DMS153 treated with DMSO at 0.1 percent for 48 hours (cell line): ENCODE measurements at regions not wholly inside any gene's neighbourhood (a gene's known extent, or its start where the extent isn't known, plus 50 kb on each side); places are given as distances from the start of the nearest gene placed in this dataset.
"Not testable (repeated sequence)": the region's sequence is repeated elsewhere in the genome, so short reads cannot be mapped to it uniquely, and the experiment has no call there.

Experiments used
- DNase-seq: peaks from one replicate; lab custom pipeline; 2025; ENCODE audit not compliant: unreplicated experiment; lab: John Stamatoyannopoulos, UW

GRCh38 chr18:38301621-38302020 is 736.0 kb upstream of the CELF4 start:
- no peak for DNase-seq

DNA sequence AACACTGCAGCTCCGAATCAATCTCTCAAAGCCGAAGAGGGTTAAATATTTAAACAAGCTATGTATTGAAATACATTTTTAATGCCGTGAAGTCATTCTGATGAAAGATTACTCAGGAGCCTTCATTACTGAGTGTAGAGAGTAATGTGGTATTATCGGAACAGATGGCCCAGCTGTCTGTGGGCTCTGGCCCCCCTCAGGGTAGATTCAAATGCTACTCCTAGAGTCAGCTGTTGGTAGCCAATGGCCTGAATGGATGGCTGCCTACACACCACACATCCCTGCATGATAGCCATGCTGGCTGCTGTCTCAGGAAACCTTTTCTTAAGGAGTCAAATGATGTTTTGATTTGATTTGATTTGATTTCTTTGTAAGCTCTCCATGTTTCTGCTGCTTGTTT is 732.3 kb upstream of the CELF4 start:
- no peak for DNase-seq

DNA sequence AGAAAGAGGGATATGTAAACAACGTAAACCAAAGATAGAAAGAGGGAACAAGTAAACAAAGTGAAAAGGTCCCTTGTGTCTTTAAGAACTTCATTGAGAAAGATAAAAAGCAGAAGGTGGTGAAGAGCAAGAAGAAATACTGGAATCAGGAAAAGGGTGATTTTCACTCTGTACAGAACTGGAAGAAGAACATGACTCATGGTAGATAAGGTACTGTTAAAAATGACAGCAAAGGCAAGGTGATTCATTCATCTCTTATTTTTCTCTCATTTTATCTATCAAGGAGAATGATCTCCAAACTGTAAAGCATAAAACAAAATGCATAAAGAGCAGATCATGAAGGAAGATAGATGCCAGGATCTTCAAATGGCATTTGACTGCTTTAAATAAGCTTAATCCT is 724.6 kb upstream of the CELF4 start:
- no peak for DNase-seq

GRCh38 chr18:38284972-38285371 is 719.4 kb upstream of the CELF4 start:
- no peak for DNase-seq

GRCh38 chr18:38263066-38263465 is 697.5 kb upstream of the CELF4 start:
- no peak for DNase-seq

DNA sequence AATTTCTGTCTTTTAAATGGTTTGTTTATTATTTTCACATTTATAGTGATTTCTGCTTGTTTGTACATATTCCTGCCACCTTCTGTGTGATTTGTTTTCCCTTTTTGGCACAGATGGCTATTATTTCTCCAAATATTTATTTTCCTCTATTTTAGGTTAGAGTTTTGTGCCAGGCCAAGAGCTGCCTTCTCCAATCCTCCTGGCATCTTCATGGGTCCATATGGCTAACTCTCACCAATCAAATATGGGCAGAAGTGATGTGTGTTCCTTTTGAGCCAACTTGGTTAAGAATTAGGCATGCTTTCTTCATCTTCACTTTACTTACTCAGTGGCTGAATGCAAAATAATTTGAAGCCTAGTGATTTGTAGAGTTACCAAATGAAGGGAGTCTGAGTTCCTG is 697.1 kb upstream of the CELF4 start:
- DNase-seq, result no peak

GRCh38 chr18:38257661-38258060 is 692.1 kb upstream of the CELF4 start:
- peak; percentile 23 for DNase-seq

- peak; percentile 58 for DNase-seq
Observed at GRCh38 chr18:38256366-38256765, 690.8 kb upstream of the CELF4 start.

DNA sequence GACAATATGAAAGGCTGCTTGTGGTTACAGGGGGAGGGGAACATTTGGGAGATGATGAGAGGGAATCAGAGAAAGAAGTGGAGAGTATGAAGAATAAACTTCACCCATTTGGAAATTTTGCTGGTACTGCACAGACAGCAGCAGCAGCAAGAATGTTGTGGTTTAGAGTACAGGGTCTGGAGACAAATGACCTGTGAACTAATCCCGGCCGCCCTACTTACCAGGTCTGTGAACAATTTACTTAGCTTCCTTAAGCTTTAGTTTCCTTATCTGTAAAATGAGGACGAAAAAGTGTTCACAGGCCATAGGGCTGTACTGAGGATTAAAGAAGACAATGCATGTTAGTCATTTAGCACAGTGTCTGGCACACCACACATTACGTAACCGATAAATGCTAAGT is 685.4 kb upstream of the CELF4 start:
- DNase-seq, result no peak

DNA sequence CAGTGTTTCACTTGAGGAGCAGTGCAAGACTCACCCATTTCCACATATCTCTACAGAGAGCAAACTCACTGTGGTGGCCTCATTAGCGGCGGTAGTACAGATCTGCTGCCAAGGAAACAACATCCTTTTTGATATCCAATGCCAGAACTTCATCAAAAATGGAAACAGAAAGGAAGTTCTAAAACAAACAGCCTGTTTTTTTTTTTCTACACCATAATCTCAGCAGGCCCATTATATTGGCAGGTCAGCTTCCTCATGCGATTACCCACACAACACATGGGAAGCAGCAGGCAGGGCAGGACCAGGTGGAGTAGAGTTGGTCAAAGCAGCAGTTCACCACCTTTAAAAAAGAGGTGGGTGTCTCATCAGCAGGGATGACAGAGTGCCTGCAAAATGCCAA is 678.9 kb upstream of the CELF4 start:
- DNase-seq, result no peak

GRCh38 chr18:38243291-38243690 is 677.7 kb upstream of the CELF4 start:
- DNase-seq, result no peak

- DNase-seq, result no peak
Observed at GRCh38 chr18:38241736-38242135, 676.1 kb upstream of the CELF4 start.

- DNase-seq, result no peak
Observed at GRCh38 chr18:38241216-38241615, 675.6 kb upstream of the CELF4 start.

DNA sequence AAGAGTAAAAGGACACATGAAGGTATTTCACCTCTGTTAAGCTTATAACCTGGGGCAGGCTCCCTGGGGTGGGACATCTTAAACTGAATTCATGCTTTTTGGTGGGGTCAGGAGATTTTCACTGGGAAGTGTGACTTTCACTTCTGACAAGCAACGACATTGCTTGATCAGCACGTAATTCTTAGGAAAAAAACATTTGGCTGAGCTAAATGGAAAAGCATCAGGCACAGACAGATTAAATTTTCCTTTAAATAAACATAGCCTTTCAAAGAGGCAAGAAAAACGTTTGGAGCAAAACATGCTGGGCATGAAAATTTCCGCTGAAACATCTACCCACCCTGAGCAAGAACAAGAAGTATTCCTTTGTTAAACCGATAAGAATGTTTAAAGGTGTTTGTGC is 674.0 kb upstream of the CELF4 start:
- DNase-seq, result no peak

DNA sequence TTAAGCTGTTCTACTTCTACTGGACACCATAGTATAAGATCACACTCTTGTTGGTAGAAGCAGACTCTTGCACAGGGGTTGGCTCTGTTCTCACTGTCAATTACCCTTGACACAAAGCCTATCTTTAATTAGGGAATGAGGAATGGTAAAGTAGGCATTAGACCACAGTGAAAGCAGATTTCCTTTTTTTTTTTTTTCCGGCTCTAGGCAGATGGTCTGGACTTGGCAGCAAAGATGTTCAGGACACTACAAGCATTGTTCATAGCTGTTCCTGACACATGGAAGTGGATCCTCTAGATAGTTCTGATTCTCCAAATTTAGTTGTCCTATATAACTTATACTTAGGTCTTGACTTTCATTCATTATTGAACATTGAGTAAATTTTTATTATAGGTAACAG is 672.2 kb upstream of the CELF4 start:
- DNase-seq, result no peak

DNA sequence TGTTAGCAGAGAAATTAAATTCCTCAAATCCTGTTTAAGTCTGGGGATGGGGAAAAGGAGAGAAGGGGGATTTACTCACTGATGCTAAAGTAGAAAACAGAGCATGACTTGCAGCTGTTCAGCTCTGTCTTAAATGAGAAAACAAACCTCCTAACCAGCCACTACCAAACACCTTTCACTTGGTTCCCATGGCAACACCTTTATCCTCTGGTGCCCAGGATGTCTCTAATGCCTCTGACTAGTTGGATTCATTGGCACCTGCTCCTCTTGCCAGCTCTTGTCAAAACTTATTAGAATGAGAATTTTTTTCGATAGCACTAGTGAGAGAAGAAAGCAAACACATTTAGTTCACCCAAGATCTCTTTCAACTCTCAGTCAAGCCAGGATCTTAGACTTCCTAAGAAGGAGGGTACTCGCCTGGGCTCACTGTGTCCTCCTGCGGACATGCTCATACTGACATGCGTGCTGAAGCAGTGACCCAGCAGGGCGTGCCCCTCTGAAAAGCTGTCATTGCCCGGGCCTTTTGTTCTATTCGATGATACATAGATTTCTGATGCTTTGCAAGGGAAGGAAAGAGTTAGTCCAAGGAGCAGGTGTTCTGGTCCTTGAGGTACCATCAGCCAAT is 656.0 kb upstream of the CELF4 start:
- DNase-seq, result no peak

DNA sequence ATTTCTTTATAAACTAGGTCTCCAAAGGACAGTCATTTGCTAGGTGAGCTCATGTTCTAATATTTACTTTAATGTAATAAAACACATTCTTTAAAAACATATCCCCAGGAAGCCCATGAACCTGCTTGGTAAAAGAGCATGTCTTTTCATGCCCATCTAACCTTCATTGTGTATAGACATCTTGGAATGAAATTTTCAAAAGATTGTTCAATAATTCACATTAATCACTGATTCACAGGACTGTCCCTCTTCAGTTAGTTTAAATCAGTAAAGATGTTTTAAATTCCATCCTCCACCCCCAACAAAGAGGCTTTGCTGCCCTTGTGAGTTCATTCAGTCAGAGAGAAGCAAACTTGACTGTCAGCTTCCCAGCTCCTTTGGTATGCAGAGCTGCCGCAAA is 633.4 kb upstream of the CELF4 start:
- no peak for DNase-seq

DNA sequence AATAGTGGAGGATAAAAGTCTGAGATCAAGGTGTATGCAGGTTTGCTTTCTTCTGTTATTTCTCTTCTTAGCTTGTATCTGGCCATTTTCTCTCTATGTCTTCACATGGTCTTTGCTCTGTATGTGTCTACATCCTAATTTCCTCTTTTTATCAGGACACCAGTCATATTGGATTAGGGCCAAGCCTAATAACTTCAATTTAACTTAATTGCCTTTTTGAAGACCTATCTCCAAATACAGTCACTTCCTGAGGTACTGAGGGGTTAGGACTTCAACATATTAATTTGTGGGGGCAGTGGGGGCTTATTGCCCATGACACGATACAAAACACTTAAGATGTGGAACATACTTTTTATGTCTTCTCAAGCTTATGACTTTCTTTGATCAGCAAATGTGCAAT is 632.9 kb upstream of the CELF4 start:
- DNase-seq, result no peak

DNA sequence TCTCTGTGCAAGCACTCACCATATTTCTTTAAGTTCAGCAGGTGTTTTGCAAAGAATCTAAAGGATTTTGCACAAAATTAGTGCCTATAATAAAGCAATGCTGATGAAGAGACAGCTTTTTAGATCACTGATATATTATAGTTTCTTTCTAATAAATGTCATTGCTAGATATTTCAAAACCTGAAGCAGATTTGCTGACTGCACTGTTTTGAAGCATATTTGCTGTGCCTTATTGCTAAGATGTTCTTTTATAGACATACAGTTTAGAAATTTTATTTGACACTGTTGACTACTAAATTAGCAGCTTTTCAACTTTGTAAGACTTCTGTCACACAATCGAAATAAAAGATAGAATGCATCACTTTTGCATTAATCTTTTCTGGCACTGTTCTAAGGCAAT is 620.9 kb upstream of the CELF4 start:
- DNase-seq, result no peak

DNA sequence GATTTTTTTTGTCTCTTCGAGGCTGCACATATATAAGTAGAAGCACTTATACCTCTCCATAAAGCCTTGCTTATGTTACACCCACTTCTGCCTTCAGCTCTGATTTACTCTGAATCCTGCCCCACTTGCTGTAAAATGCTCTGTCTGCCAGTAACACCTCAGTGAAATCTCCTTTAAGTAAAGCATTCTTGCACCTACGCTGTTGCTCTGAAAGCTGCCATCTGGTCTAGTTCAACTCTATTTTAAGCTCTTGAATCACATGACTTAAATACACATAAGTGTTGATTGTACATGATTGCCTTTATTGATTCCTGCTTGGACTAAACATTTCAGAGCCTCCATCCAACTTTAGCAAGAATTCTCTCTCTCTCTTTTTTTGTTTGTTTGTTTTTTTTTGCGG is 609.0 kb upstream of the CELF4 start:
- DNase-seq, result peak; percentile 25

DNA sequence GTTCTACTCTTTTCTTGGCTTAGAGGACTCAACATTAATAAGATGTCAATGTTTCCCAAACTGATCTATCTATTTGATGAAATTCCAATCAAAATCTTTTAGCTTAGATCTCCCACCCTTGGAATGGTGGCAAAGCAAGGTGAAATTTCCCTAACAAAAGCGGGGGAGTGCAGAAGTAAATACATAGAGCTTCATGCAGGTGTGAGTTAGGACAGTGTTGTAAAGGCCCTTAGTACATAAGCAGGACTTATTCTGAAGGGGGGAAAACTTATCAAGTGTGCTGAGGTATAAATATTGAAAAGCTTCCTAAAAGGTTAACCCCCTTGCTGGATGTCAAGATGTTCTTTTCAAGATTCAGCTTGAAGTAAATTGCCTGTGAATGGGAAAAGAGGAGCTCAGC is 608.6 kb upstream of the CELF4 start:
- DNase-seq, result no peak

GRCh38 chr18:38170845-38171244 is 605.2 kb upstream of the CELF4 start:
- DNase-seq, result no peak

GRCh38 chr18:38167623-38168022 is 602.0 kb upstream of the CELF4 start:
- DNase-seq, result no peak

DNA sequence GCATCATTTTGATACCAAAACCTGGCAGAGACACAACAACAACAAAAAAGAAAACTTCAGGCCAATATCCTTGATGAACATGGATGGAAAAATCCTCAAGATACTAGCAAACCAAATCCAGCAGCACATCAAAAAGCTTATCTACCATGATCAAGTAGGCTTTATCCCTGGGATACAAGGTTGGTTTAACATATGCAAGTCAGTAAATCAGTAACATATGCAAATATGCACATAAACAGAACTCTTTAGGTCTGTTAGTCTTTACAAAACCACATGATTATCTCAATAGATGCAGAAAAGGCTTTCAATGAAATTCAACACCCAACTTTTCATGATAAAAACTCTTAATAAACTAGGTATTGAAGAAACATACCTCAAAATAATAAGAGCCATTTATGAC is 587.5 kb upstream of the CELF4 start:
- not testable (repeated sequence) for DNase-seq
